ENCODE measurements at regions not wholly inside any gene's neighbourhood (a gene's known extent, or its start where the extent isn't known, plus 50 kb on each side); places are given as distances from the start of the nearest gene placed in this dataset.

- Histone ChIP-seq H3K9me3 (ENCODE audit: control insufficient read depth, insufficient read depth, low read length) (peaks cover 25% of the 10 kb centered on the region), H3K36me3 (ENCODE audit: control insufficient read depth, insufficient read depth, low read length) (no peaks in the 10 kb centered on the region), H2AK5ac (ENCODE audit: low read depth, low read length) (no peak overlapping the region), H2AFZ (replicated peaks; ENCODE audit: low read length, poor library complexity) (no peak overlapping the region), H3K14ac (replicated peaks; ENCODE audit: low read depth, low read length) (no peak overlapping the region), H3K4me3 (ENCODE audit: insufficient read depth, low read depth, low read length) (no peak overlapping the region), H3K18ac (ENCODE audit: low read depth, low read length) (no peak overlapping the region), H2BK120ac (ENCODE audit: low read depth, low read length) (no peak overlapping the region), H3K56ac (ENCODE audit: extremely low read depth, insufficient read depth, low read length) (no peak overlapping the region), H4K91ac (ENCODE audit: insufficient read depth, low read depth, low read length) (no peak overlapping the region), H2BK15ac (ENCODE audit: low read depth, low read length) (no peak overlapping the region), H3K27ac (ENCODE audit: insufficient read depth, low read length) (no peak overlapping the region), H2BK5ac (ENCODE audit: low read depth, low read length, poor library complexity, severe bottlenecking) (no peak overlapping the region), H2AK9ac (replicated peaks; ENCODE audit: low read depth, low read length, poor library complexity) (no peak overlapping the region), H3K79me1 (ENCODE audit: low read depth in 1 of 2, low read length in 2 of 2) (no peaks in the 10 kb centered on the region), H4K20me1 (ENCODE audit: insufficient read depth, low read length) (no peaks in the 10 kb centered on the region), H3K9ac (ENCODE audit: low read depth, low read length) (no peak overlapping the region), H3K27me3 (ENCODE audit: control insufficient read depth, insufficient read depth, low read length) (no peaks in the 10 kb centered on the region), H3K4ac (ENCODE audit: low read depth, low read length) (no peak overlapping the region), H3K23ac (ENCODE audit: low read depth, low read length) (no peak overlapping the region), H4K5ac (ENCODE audit: low read depth, low read length) (no peak overlapping the region), H3K4me1 (ENCODE audit: control insufficient read depth, insufficient read depth, low read length) (no peaks in the 10 kb centered on the region), H4K8ac (ENCODE audit: low read depth in 2 of 2, low read length in 2 of 2) (no peak overlapping the region), H2BK20ac (ENCODE audit: low read depth, low read length) (no peak overlapping the region), H3K4me2 (ENCODE audit: low read depth, low read length) (no peak overlapping the region), H3K9me1 (ENCODE audit: insufficient read depth, low read length) (no peaks in the 10 kb centered on the region)
- dilution Hi-C loops (cut with HindIII; ENCODE audit: low sequenced_read_pairs, unreplicated experiment) (no loop called here), in situ Hi-C loops (cut with MboI; ENCODE audit: low sequenced_read_pairs) (no loop called here), intact Hi-C loops (cut with micrococcal nuclease) (no loop called here)
- no peak for DNase-seq
- TF ChIP-seq RCOR1 (IDR thresholded peaks at IDR 0.05; ENCODE audit: insufficient replicate concordance, low read length), result no peak
- CTCF ChIA-PET, result no interaction called here
- ATAC-seq (ENCODE audit: low read depth), result no peak
- BruUV-seq (replicated peaks), result no TSS peak
- WGBS, 2 experiments (ENCODE audit: extremely low coverage in 2 of 2, insufficient read length in 1 of 2), result no CpG with 5 or more reads among the region's 5 CpGs
- POLR2A ChIA-PET (ENCODE audit: unreplicated experiment), result no interaction called here
Observed at GRCh38 chr14:97491697-97492096, 694.5 kb downstream of the VRK1 start.

Measured in IMR-90 (cell line).